Lung microvascular endothelial cell (primary cell): ENCODE measurements at regions not wholly inside any gene's neighbourhood (a gene's known extent, or its start where the extent isn't known, plus 50 kb on each side); places are given as distances from the start of the nearest gene placed in this dataset.
"Not testable (repeated sequence)": the region's sequence is repeated elsewhere in the genome, so short reads cannot be mapped to it uniquely, and the experiment has no call there.

Source experiments
- DNase-seq, 2 donors: peaks; one replicate each; pipeline versions ENCODE4 v3.0.0 to v3.0.0-alpha.2; 2010; ENCODE audit warnings: low read depth in 2 of 2

- DNase-seq, result not testable (repeated sequence)
Observed at GRCh38 chrX:71822314-71822713, 59.2 kb downstream of the CXorf49B start.

GRCh38 chrX:71823391-71824057 is 60.4 kb downstream of the CXorf49B start:
- no peak for DNase-seq

GRCh38 chrX:71828086-71828485 is 64.9 kb downstream of the CXorf49B start:
- DNase-seq, result no peak

GRCh38 chrX:71838092-71838491 is 72.6 kb upstream of the NHSL2 start:
- DNase-seq, result not testable (repeated sequence)

- DNase-seq, result peak in 1 of 2 donors; percentile 3
Observed at GRCh38 chrX:71846429-71846828, 64.2 kb upstream of the NHSL2 start.

DNA sequence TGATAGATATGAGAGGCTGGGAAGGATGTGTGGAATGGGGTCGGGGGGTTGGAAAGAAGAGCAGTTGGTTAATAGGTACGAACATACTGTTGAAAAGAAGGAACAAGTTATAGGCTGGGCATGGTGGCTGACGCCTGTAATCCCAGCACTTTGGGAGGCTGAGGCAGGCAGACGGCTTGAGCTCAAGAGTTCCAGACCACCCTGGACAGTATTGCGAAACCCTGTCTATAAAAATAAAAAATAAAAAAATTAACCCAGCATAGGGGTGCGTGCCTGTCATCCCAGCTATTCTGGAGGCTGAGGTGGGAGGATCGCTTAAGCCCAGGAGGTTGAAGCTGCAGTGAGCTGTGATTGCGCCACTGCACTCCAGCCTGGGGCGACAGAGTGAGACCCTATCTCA is 58.5 kb upstream of the NHSL2 start:
- no peak for DNase-seq

- peak; percentile 42 to 59 for DNase-seq
Observed at GRCh38 chrX:71859637-71860036, 51.0 kb upstream of the NHSL2 start.
